ENCODE measurements at regions not wholly inside any gene's neighbourhood (a gene's known extent, or its start where the extent isn't known, plus 50 kb on each side); places are given as distances from the start of the nearest gene placed in this dataset.

- Histone ChIP-seq H3K27me3 (replicated peaks; ENCODE audit: insufficient read depth) (no peaks in the 10 kb centered on the region), H3K4me2 (ENCODE audit: unreplicated experiment) (no peak overlapping the region), H3K4me1 (ENCODE audit: insufficient read depth) (no peaks in the 10 kb centered on the region), H3K36me3 (ENCODE audit: low read depth) (no peaks in the 10 kb centered on the region), H3K9me3 (ENCODE audit: low read depth) (no peaks in the 10 kb centered on the region), H3K4me3 (no peak overlapping the region), H3K9me2 (ENCODE audit: insufficient read depth) (no peaks in the 10 kb centered on the region), H3F3A (ENCODE audit: insufficient read depth) (no peaks in the 10 kb centered on the region), H3K79me2 (ENCODE audit: insufficient read depth) (no peaks in the 10 kb centered on the region), H3K9ac (no peak overlapping the region), H3K27ac (no peak overlapping the region), H2AFZ (no peak overlapping the region), H4K20me1 (ENCODE audit: insufficient read depth) (no peaks in the 10 kb centered on the region)
- WGBS, 2 experiments (ENCODE audit: low coverage in 1 of 2, low lambda C conversion rate in 2 of 2, missing lambda C conversion rate in 2 of 2), result 39 to 42% methylated on average over 5 of the region's 5 CpGs
- no peak for TF ChIP-seq EZH2 (IDR thresholded peaks at IDR 0.05; ENCODE audit: insufficient read depth, poor library complexity, severe bottlenecking)
- no peak for TF ChIP-seq EZH2phosphoT487 (IDR thresholded peaks at IDR 0.05; ENCODE audit: insufficient read depth, low read depth)
- in situ Hi-C loops (cut with MboI), result no loop called here
- DNase-seq, result no peak
These were observed 100.7 kb upstream of the CTTNBP2 start for GRCh38 chr7:117973975-117974374.

- no peak overlapping the region for H3K9ac ChIP-seq
- no peaks in the 10 kb centered on the region for H4K20me1 ChIP-seq (ENCODE audit: insufficient read depth)
- no peak overlapping the region for H3K4me3 ChIP-seq
- no peaks in the 10 kb centered on the region for H3K79me2 ChIP-seq (ENCODE audit: insufficient read depth)
- no peak overlapping the region for H3K4me2 ChIP-seq (ENCODE audit: unreplicated experiment)
- no peak for TF ChIP-seq EZH2 (IDR thresholded peaks at IDR 0.05; ENCODE audit: insufficient read depth, poor library complexity, severe bottlenecking)
- no peak for TF ChIP-seq EZH2phosphoT487 (IDR thresholded peaks at IDR 0.05; ENCODE audit: insufficient read depth, low read depth)
- no peak for DNase-seq
- H3K4me1 ChIP-seq (ENCODE audit: insufficient read depth), result no peaks in the 10 kb centered on the region
- H3K27ac ChIP-seq, result no peak overlapping the region
- no peaks in the 10 kb centered on the region for H3F3A ChIP-seq (ENCODE audit: insufficient read depth)
- no peaks in the 10 kb centered on the region for H3K9me2 ChIP-seq (ENCODE audit: insufficient read depth)
- WGBS, 2 experiments (ENCODE audit: low coverage in 1 of 2, low lambda C conversion rate in 2 of 2, missing lambda C conversion rate in 2 of 2), result 4 to 5% methylated on average over 2 of the region's 2 CpGs
- H2AFZ ChIP-seq, result no peak overlapping the region
- no peaks in the 10 kb centered on the region for H3K27me3 ChIP-seq (replicated peaks; ENCODE audit: insufficient read depth)
- in situ Hi-C loops (cut with MboI), result no loop called here
- H3K36me3 ChIP-seq (ENCODE audit: low read depth), result no peaks in the 10 kb centered on the region
- no peaks in the 10 kb centered on the region for H3K9me3 ChIP-seq (ENCODE audit: low read depth)
These were observed 101.7 kb upstream of the CTTNBP2 start for GRCh38 chr7:117974891-117975290.

- in situ Hi-C loops (cut with MboI), result no loop called here
- TF ChIP-seq EZH2phosphoT487 (IDR thresholded peaks at IDR 0.05; ENCODE audit: insufficient read depth, low read depth), result no peak
- no peak for TF ChIP-seq EZH2 (IDR thresholded peaks at IDR 0.05; ENCODE audit: insufficient read depth, poor library complexity, severe bottlenecking)
- Histone ChIP-seq H3K9me3 (ENCODE audit: low read depth) (no peaks in the 10 kb centered on the region), H3K4me1 (ENCODE audit: insufficient read depth) (no peaks in the 10 kb centered on the region), H3K4me3 (no peak overlapping the region), H3K27me3 (replicated peaks; ENCODE audit: insufficient read depth) (no peaks in the 10 kb centered on the region), H2AFZ (no peak overlapping the region), H3K27ac (no peak overlapping the region), H3K9ac (no peak overlapping the region), H3F3A (ENCODE audit: insufficient read depth) (no peaks in the 10 kb centered on the region), H3K79me2 (ENCODE audit: insufficient read depth) (no peaks in the 10 kb centered on the region), H3K4me2 (ENCODE audit: unreplicated experiment) (no peak overlapping the region), H4K20me1 (ENCODE audit: insufficient read depth) (no peaks in the 10 kb centered on the region), H3K9me2 (ENCODE audit: insufficient read depth) (no peaks in the 10 kb centered on the region), H3K36me3 (ENCODE audit: low read depth) (no peaks in the 10 kb centered on the region)
- no peak for DNase-seq
- 0% methylated on average over 1 of the region's 1 CpG for WGBS, 2 experiments (ENCODE audit: low coverage in 1 of 2, low lambda C conversion rate in 2 of 2, missing lambda C conversion rate in 2 of 2)
These were observed 102.2 kb upstream of the CTTNBP2 start for GRCh38 chr7:117975476-117975875.

GRCh38 chr7:117979954-117980497, 106.8 kb upstream of the CTTNBP2 start:
- no peak overlapping the region for H3K4me2 ChIP-seq (ENCODE audit: unreplicated experiment)
- no peak overlapping the region for H3K4me3 ChIP-seq
- H3K27me3 ChIP-seq (replicated peaks; ENCODE audit: insufficient read depth), result no peaks in the 10 kb centered on the region
- TF ChIP-seq EZH2phosphoT487 (IDR thresholded peaks at IDR 0.05; ENCODE audit: insufficient read depth, low read depth) (no peak), EZH2 (IDR thresholded peaks at IDR 0.05; ENCODE audit: insufficient read depth, poor library complexity, severe bottlenecking) (no peak)
- H3K9ac ChIP-seq, result no peak overlapping the region
- DNase-seq, result no peak
- H3K9me3 ChIP-seq (ENCODE audit: low read depth), result no peaks in the 10 kb centered on the region
- no peaks in the 10 kb centered on the region for H3K79me2 ChIP-seq (ENCODE audit: insufficient read depth)
- H3K9me2 ChIP-seq (ENCODE audit: insufficient read depth), result no peaks in the 10 kb centered on the region
- 30 to 31% methylated on average over 4 of the region's 4 CpGs for WGBS, 2 experiments (ENCODE audit: low coverage in 1 of 2, low lambda C conversion rate in 2 of 2, missing lambda C conversion rate in 2 of 2)
- no peaks in the 10 kb centered on the region for H3K36me3 ChIP-seq (ENCODE audit: low read depth)
- no peaks in the 10 kb centered on the region for H4K20me1 ChIP-seq (ENCODE audit: insufficient read depth)
- no peaks in the 10 kb centered on the region for H3F3A ChIP-seq (ENCODE audit: insufficient read depth)
- H3K4me1 ChIP-seq (ENCODE audit: insufficient read depth), result no peaks in the 10 kb centered on the region
- no peak overlapping the region for H2AFZ ChIP-seq
- in situ Hi-C loops (cut with MboI), result no loop called here
- no peak overlapping the region for H3K27ac ChIP-seq

All from GM23248 (cell line).